H1 (cell line): ENCODE measurements at regions not wholly inside any gene's neighbourhood (a gene's known extent, or its start where the extent isn't known, plus 50 kb on each side); places are given as distances from the start of the nearest gene placed in this dataset.

ENCODE experiments used
- CEBPB ChIP-seq: IDR thresholded peaks from 2 replicates; pipeline ENCODE4 v1.6.1; 2012; ENCODE audit warnings: low read depth, low read length
- EP300 ChIP-seq, 2 experiments: IDR thresholded peaks; 1 replicate in 1 of 2; 2 replicates in 1 of 2; pipeline ENCODE4 v1.6.1; 2011 to 2012; ENCODE audit warnings: low read depth in 2 of 2, low read length in 2 of 2, mild to moderate bottlenecking in 2 of 2, borderline replicate concordance in 1 of 2, inconsistent platforms in 1 of 2, moderate library complexity in 1 of 2
- HDAC6 ChIP-seq: IDR thresholded peaks from one replicate; pipeline ENCODE4 v1.7.1; 2012; ENCODE audit warnings: low read depth, mild to moderate bottlenecking, inconsistent platforms, low read length, moderate library complexity
- KDM5A ChIP-seq: fragments of 200-600 bp; IDR thresholded peaks from 2 replicates; pipeline ENCODE4 v1.7.1; 2012; ENCODE audit warnings: mild to moderate bottlenecking, low read length, inconsistent platforms, mixed read lengths
- RFX5 ChIP-seq: IDR thresholded peaks from 2 replicates; pipeline ENCODE4 v1.6.1; 2011; ENCODE audit warnings: low read depth, low read length, improper control_type of control experiment, borderline replicate concordance
- SP4 ChIP-seq: IDR thresholded peaks from 2 replicates; pipeline ENCODE4 v1.6.1; 2012; ENCODE audit warnings: low read length, inconsistent platforms
- SUZ12 ChIP-seq: fragments of 200-600 bp; sonication (generic); IDR thresholded peaks from 2 replicates; pipeline ENCODE4 v1.6.1; 2012; ENCODE audit warnings: mild to moderate bottlenecking, inconsistent platforms, low read length, moderate library complexity, mixed read lengths
- TCF12 ChIP-seq: IDR thresholded peaks from 2 replicates; pipeline ENCODE4 v1.6.1; 2011; ENCODE audit warnings: low read depth, mild to moderate bottlenecking, low read length
- TF ChIP-seq, protein P1 (sequence below): fragments of 300-600 bp; sonication (generic); IDR thresholded peaks from 2 replicates; pipeline ENCODE4 v1.7.1; 2012; ENCODE audit warnings: low read length, moderate library complexity, mild to moderate bottlenecking, inconsistent platforms; ENCODE audit not compliant: insufficient replicate concordance
- TF ChIP-seq, protein P2 (sequence below): IDR thresholded peaks from 2 replicates; pipeline ENCODE4 v1.6.1; 2012; ENCODE audit warnings: low read length, inconsistent platforms

DNA sequence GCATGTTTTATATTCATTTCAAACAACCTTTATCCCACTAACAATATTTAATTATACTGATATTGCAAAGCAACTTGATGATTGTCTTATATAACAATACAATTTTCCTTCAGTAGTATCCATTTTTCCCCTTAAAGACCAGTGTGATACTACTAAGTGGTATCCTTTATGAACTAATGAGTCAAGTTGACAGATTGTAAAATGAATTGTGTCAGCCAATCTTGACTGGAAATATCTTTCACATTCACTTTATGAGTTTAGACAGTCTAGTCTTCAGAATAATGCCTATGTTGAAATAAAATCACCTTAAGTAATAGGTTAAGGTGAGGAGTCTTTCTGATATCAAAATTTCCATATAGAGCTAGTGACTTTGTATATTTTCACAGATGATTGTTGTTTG, 950.0 kb upstream of the CELF2 start (continued):
- TF ChIP-seq, protein P1, sequence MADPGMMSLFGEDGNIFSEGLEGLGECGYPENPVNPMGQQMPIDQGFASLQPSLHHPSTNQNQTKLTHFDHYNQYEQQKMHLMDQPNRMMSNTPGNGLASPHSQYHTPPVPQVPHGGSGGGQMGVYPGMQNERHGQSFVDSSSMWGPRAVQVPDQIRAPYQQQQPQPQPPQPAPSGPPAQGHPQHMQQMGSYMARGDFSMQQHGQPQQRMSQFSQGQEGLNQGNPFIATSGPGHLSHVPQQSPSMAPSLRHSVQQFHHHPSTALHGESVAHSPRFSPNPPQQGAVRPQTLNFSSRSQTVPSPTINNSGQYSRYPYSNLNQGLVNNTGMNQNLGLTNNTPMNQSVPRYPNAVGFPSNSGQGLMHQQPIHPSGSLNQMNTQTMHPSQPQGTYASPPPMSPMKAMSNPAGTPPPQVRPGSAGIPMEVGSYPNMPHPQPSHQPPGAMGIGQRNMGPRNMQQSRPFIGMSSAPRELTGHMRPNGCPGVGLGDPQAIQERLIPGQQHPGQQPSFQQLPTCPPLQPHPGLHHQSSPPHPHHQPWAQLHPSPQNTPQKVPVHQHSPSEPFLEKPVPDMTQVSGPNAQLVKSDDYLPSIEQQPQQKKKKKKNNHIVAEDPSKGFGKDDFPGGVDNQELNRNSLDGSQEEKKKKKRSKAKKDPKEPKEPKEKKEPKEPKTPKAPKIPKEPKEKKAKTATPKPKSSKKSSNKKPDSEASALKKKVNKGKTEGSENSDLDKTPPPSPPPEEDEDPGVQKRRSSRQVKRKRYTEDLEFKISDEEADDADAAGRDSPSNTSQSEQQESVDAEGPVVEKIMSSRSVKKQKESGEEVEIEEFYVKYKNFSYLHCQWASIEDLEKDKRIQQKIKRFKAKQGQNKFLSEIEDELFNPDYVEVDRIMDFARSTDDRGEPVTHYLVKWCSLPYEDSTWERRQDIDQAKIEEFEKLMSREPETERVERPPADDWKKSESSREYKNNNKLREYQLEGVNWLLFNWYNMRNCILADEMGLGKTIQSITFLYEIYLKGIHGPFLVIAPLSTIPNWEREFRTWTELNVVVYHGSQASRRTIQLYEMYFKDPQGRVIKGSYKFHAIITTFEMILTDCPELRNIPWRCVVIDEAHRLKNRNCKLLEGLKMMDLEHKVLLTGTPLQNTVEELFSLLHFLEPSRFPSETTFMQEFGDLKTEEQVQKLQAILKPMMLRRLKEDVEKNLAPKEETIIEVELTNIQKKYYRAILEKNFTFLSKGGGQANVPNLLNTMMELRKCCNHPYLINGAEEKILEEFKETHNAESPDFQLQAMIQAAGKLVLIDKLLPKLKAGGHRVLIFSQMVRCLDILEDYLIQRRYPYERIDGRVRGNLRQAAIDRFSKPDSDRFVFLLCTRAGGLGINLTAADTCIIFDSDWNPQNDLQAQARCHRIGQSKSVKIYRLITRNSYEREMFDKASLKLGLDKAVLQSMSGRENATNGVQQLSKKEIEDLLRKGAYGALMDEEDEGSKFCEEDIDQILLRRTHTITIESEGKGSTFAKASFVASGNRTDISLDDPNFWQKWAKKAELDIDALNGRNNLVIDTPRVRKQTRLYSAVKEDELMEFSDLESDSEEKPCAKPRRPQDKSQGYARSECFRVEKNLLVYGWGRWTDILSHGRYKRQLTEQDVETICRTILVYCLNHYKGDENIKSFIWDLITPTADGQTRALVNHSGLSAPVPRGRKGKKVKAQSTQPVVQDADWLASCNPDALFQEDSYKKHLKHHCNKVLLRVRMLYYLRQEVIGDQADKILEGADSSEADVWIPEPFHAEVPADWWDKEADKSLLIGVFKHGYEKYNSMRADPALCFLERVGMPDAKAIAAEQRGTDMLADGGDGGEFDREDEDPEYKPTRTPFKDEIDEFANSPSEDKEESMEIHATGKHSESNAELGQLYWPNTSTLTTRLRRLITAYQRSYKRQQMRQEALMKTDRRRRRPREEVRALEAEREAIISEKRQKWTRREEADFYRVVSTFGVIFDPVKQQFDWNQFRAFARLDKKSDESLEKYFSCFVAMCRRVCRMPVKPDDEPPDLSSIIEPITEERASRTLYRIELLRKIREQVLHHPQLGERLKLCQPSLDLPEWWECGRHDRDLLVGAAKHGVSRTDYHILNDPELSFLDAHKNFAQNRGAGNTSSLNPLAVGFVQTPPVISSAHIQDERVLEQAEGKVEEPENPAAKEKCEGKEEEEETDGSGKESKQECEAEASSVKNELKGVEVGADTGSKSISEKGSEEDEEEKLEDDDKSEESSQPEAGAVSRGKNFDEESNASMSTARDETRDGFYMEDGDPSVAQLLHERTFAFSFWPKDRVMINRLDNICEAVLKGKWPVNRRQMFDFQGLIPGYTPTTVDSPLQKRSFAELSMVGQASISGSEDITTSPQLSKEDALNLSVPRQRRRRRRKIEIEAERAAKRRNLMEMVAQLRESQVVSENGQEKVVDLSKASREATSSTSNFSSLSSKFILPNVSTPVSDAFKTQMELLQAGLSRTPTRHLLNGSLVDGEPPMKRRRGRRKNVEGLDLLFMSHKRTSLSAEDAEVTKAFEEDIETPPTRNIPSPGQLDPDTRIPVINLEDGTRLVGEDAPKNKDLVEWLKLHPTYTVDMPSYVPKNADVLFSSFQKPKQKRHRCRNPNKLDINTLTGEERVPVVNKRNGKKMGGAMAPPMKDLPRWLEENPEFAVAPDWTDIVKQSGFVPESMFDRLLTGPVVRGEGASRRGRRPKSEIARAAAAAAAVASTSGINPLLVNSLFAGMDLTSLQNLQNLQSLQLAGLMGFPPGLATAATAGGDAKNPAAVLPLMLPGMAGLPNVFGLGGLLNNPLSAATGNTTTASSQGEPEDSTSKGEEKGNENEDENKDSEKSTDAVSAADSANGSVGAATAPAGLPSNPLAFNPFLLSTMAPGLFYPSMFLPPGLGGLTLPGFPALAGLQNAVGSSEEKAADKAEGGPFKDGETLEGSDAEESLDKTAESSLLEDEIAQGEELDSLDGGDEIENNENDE, result no peak
- TF ChIP-seq, protein P2, sequence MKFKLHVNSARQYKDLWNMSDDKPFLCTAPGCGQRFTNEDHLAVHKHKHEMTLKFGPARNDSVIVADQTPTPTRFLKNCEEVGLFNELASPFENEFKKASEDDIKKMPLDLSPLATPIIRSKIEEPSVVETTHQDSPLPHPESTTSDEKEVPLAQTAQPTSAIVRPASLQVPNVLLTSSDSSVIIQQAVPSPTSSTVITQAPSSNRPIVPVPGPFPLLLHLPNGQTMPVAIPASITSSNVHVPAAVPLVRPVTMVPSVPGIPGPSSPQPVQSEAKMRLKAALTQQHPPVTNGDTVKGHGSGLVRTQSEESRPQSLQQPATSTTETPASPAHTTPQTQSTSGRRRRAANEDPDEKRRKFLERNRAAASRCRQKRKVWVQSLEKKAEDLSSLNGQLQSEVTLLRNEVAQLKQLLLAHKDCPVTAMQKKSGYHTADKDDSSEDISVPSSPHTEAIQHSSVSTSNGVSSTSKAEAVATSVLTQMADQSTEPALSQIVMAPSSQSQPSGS, result no peak
- TF ChIP-seq RFX5 (no peak), TCF12 (no peak), SUZ12 (no peak), SP4 (no peak), KDM5A (no peak), EP300 (IDR thresholded peaks at IDR 0.05; ENCODE audit: borderline replicate concordance in 1 of 2, low read depth in 2 of 2, low read length in 2 of 2) (no peak), HDAC6 (no peak), CEBPB (no peak)
